Astrocyte (in vitro differentiated cells and primary cell): ENCODE measurements at regions not wholly inside any gene's neighbourhood (a gene's known extent, or its start where the extent isn't known, plus 50 kb on each side); places are given as distances from the start of the nearest gene placed in this dataset.
"Not testable (repeated sequence)": the region's sequence is repeated elsewhere in the genome, so short reads cannot be mapped to it uniquely, and the experiment has no call there.

Source experiments
- DNase-seq: peaks from one replicate; pipeline ENCODE4 v3.0.0-alpha.2; 2010; ENCODE audit warnings: low read depth
- FAIRE-seq: peaks from 2 replicates; lab custom pipeline; 2011; peaks lifted over from hg19 to GRCh38; lab: Jason Lieb, UNC
- H2AFZ ChIP-seq: 2 replicates; pipeline ENCODE4 v1.6.0; 2012; ENCODE audit warnings: low read depth, low read length, inconsistent platforms
- H3K27ac ChIP-seq: 2 replicates; pipeline ENCODE4 v1.5.1; 2011; ENCODE audit warnings: low read depth, low read length, inconsistent platforms
- H3K27me3 ChIP-seq: 2 replicates; pipeline ENCODE4 v1.6.0; 2011; ENCODE audit warnings: low read length, inconsistent platforms; ENCODE audit not compliant: insufficient read depth
- H3K36me3 ChIP-seq: 2 replicates; pipeline ENCODE4 v1.5.1; 2011; ENCODE audit warnings: low read length, inconsistent platforms; ENCODE audit not compliant: insufficient read depth
- H3K4me1 ChIP-seq: 2 replicates; pipeline ENCODE4 v1.5.1; 2011; ENCODE audit warnings: low read length, inconsistent platforms; ENCODE audit not compliant: insufficient read depth
- H3K4me2 ChIP-seq: 2 replicates; pipeline ENCODE4 v1.6.0; 2012; ENCODE audit warnings: low read length, inconsistent platforms
- H3K4me3 ChIP-seq: 2 replicates; pipeline ENCODE4 v1.5.1; 2011; ENCODE audit warnings: low read depth, mild to moderate bottlenecking, low read length, inconsistent platforms; ENCODE audit not compliant: insufficient read depth
- H3K79me2 ChIP-seq: 2 replicates; pipeline ENCODE4 v1.6.0; 2012; ENCODE audit warnings: mild to moderate bottlenecking, low read length, inconsistent platforms; ENCODE audit not compliant: insufficient read depth
- H3K9ac ChIP-seq: 2 replicates; pipeline ENCODE4 v1.6.0; 2012; ENCODE audit warnings: mild to moderate bottlenecking, low read length, inconsistent platforms
- H3K9me3 ChIP-seq: 2 replicates; pipeline ENCODE4 v1.5.1; 2012; ENCODE audit warnings: low read depth, mild to moderate bottlenecking, low read length, inconsistent platforms; ENCODE audit not compliant: insufficient read depth
- H4K20me1 ChIP-seq: 2 replicates; pipeline ENCODE4 v1.6.0; 2012; ENCODE audit warnings: low read length, inconsistent platforms; ENCODE audit not compliant: insufficient read depth
- H3K27ac Mint-ChIP-seq: one replicate; pipeline ENCODE4 v1.8.0; 2021; ENCODE audit warnings: mild to moderate bottlenecking, mixed read lengths; ENCODE audit not compliant: unreplicated experiment
- H3K27me3 Mint-ChIP-seq: one replicate; pipeline ENCODE4 v1.8.0; 2021; ENCODE audit warnings: low read depth, mixed read lengths; ENCODE audit not compliant: unreplicated experiment
- H3K36me3 Mint-ChIP-seq: one replicate; pipeline ENCODE4 v1.8.0; 2021; ENCODE audit warnings: low read depth, mixed read lengths; ENCODE audit not compliant: unreplicated experiment
- H3K4me1 Mint-ChIP-seq: one replicate; pipeline ENCODE4 v1.8.0; 2021; ENCODE audit warnings: low read depth, mixed read lengths; ENCODE audit not compliant: unreplicated experiment
- H3K4me3 Mint-ChIP-seq: one replicate; pipeline ENCODE4 v1.8.0; 2021; ENCODE audit warnings: mild to moderate bottlenecking, moderate library complexity, mixed read lengths; ENCODE audit not compliant: unreplicated experiment
- H3K9me3 Mint-ChIP-seq: one replicate; pipeline ENCODE4 v1.8.0; 2021; ENCODE audit warnings: mild to moderate bottlenecking, mixed read lengths; ENCODE audit not compliant: unreplicated experiment
- EZH2 ChIP-seq: IDR thresholded peaks from 2 replicates; pipeline ENCODE4 v1.6.1; 2012; ENCODE audit warnings: mild to moderate bottlenecking, low read length, inconsistent platforms; ENCODE audit not compliant: insufficient read depth
- TF ChIP-seq, protein P1 (sequence below): IDR thresholded peaks from 2 replicates; pipeline ENCODE4 v1.5.1; 2011; ENCODE audit warnings: low read depth, mild to moderate bottlenecking, inconsistent platforms, low read length, moderate library complexity; ENCODE audit not compliant: insufficient read depth

DNA sequence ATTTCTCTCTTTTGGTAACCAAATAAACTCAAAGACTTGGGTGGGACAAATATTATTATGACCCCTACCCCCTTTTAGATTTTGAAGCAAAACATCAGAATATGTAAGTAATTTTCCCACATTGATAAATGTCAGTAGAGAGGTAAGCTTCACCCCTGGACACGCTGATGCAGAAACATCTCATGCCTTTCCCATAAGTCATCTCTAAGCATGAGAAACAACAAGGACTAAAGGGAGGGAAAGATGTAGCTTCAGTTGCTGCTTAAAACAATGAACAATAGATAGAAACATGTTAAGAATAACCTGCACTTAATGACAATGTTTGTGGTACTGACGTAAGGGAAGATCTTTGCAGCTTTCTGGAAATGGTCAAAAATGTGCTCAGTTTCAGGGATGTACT is 56.3 kb upstream of the SLC8A3 start:
- no peak for FAIRE-seq
- H3K4me3 Mint-ChIP-seq: no peak overlapping the region
- peaks cover 5% of the 10 kb centered on the region for H3K4me1 Mint-ChIP-seq
- H3K27ac Mint-ChIP-seq: no peak overlapping the region
- no peaks in the 10 kb centered on the region for H3K27me3 Mint-ChIP-seq
- Histone ChIP-seq H3K4me2 (no peak overlapping the region), H3K4me3 (no peak overlapping the region), H3K27ac (no peak overlapping the region), H3K79me2 (no peaks in the 10 kb centered on the region), H4K20me1 (no peaks in the 10 kb centered on the region), H3K27me3 (no peaks in the 10 kb centered on the region), H3K36me3 (no peaks in the 10 kb centered on the region), H3K9me3 (no peaks in the 10 kb centered on the region), H2AFZ (no peak overlapping the region), H3K9ac (no peak overlapping the region), H3K4me1 (no peaks in the 10 kb centered on the region)
- no peak for TF ChIP-seq EZH2
- TF ChIP-seq, protein P1, sequence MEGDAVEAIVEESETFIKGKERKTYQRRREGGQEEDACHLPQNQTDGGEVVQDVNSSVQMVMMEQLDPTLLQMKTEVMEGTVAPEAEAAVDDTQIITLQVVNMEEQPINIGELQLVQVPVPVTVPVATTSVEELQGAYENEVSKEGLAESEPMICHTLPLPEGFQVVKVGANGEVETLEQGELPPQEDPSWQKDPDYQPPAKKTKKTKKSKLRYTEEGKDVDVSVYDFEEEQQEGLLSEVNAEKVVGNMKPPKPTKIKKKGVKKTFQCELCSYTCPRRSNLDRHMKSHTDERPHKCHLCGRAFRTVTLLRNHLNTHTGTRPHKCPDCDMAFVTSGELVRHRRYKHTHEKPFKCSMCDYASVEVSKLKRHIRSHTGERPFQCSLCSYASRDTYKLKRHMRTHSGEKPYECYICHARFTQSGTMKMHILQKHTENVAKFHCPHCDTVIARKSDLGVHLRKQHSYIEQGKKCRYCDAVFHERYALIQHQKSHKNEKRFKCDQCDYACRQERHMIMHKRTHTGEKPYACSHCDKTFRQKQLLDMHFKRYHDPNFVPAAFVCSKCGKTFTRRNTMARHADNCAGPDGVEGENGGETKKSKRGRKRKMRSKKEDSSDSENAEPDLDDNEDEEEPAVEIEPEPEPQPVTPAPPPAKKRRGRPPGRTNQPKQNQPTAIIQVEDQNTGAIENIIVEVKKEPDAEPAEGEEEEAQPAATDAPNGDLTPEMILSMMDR: no peak
- no peak for DNase-seq
- H3K9me3 Mint-ChIP-seq: no peaks in the 10 kb centered on the region
- no peaks in the 10 kb centered on the region for H3K36me3 Mint-ChIP-seq

- no peak for FAIRE-seq
Measured at GRCh38 chr14:70239802-70240201, 51.1 kb upstream of the SLC8A3 start.

DNA sequence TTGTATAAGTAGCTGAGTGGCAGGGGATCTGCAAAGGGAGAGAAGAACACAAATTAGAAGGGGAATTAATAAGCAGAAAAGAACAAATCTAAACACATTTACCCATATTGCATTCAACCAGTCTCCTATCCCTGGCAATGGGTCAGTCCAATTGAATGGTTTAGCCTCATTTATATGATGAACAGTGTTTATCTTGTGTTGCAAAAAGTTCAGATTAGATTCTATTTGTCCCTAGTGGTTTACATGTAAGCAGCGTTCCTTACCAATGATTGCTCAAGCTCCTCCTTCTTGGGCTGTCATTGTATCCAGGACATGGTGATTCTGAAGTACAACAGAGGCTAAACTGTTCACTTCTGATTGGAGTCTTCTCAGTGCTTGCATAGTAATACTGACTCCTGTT is 49.9 kb upstream of the SLC8A3 start:
- H3K4me2 ChIP-seq: not testable (repeated sequence)

More at GRCh38 chr14:70239802-70240201, 51.1 kb upstream of the SLC8A3 start:
- no peak for TF ChIP-seq EZH2
- TF ChIP-seq, protein P1: no peak
- no peak overlapping the region for H3K4me2 ChIP-seq
- H3K4me3 Mint-ChIP-seq: no peak overlapping the region
- H3K27ac ChIP-seq: no peak overlapping the region
- H3K36me3 Mint-ChIP-seq: no peaks in the 10 kb centered on the region
- H3K4me1 Mint-ChIP-seq: peaks cover 1% of the 10 kb centered on the region
- no peaks in the 10 kb centered on the region for H4K20me1 ChIP-seq
- no peak overlapping the region for H3K27ac Mint-ChIP-seq
- no peak for DNase-seq
- no peaks in the 10 kb centered on the region for H3K27me3 ChIP-seq
- H2AFZ ChIP-seq: no peak overlapping the region
- H3K27me3 Mint-ChIP-seq: peaks cover 5% of the 10 kb centered on the region
- H3K79me2 ChIP-seq: no peaks in the 10 kb centered on the region
- no peaks in the 10 kb centered on the region for H3K36me3 ChIP-seq
- H3K9me3 Mint-ChIP-seq: no peaks in the 10 kb centered on the region
- H3K9ac ChIP-seq: no peak overlapping the region
- no peaks in the 10 kb centered on the region for H3K4me1 ChIP-seq
- no peaks in the 10 kb centered on the region for H3K9me3 ChIP-seq
- no peak overlapping the region for H3K4me3 ChIP-seq

More for the DNA sequence above, 49.9 kb upstream of the SLC8A3 start:
- H3K27ac Mint-ChIP-seq, H2AFZ ChIP-seq, H3K9me3 ChIP-seq, H3K27me3 ChIP-seq, FAIRE-seq, H4K20me1 ChIP-seq, DNase-seq, H3K27ac ChIP-seq, H3K4me3 Mint-ChIP-seq, H3K36me3 ChIP-seq, H3K9ac ChIP-seq, H3K4me1 Mint-ChIP-seq, H3K4me3 ChIP-seq, H3K4me1 ChIP-seq, H3K36me3 Mint-ChIP-seq, H3K27me3 Mint-ChIP-seq, H3K79me2 ChIP-seq, H3K9me3 Mint-ChIP-seq: not testable (repeated sequence)
